ENCODE measurements at regions not wholly inside any gene's neighbourhood (a gene's known extent, or its start where the extent isn't known, plus 50 kb on each side); places are given as distances from the start of the nearest gene placed in this dataset.

DNA sequence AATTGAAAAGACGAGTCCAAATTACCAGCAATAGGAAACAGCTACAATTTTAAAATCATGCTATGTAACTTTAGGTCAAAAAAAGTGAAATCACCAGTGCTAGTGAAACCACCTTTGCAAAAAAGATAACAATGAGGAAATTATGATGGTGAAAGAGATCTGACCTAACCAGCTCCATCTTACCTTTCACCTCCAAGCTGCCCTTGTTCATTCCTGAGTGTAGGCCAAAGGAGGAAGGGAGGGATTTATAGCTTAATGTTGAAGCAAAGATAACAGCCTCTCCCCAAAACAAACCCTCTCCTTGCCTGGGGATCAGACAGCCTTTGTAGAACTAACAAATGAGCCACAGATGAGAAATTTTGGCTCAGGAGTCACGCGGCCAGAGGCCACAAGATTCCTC is 83.2 kb upstream of the EIF5 start:
- no peak overlapping the region for H3K14ac ChIP-seq (ENCODE audit: insufficient read length)
- CTCF ChIA-PET (ENCODE audit: partially characterized antibody) = interaction anchor here (0.7 to 2.4 kb wide), 21 partner anchors 9 to 1109 kb away, joined by 3 to 17 read pairs (median 4); no protein-coding TSS in a partner anchor
- TF ChIP-seq SIN3A (conservative IDR thresholded peaks at IDR 0.05 in 1 of 2, IDR thresholded peaks at IDR 0.05 in 1 of 2; ENCODE audit: low read depth in 1 of 2, low read length in 2 of 2) (no peak), KDM1A (IDR thresholded peaks at IDR 0.05; ENCODE audit: borderline replicate concordance, low read length) (no peak), POLR2AphosphoS5 (IDR thresholded peaks at IDR 0.05; ENCODE audit: low read depth, low read length) (no peak), HDAC2 (IDR thresholded peaks at IDR 0.05; ENCODE audit: borderline replicate concordance in 1 of 2, low read depth in 2 of 2, low read length in 2 of 2) (no peak), SAP30 (IDR thresholded peaks at IDR 0.05; ENCODE audit: insufficient read depth, insufficient replicate concordance, low read length) (no peak), EZH2 (IDR thresholded peaks at IDR 0.05; ENCODE audit: low read depth, low read length, severe bottlenecking) (no peak), EP300 (IDR thresholded peaks at IDR 0.05; ENCODE audit: borderline replicate concordance in 1 of 2, low read depth in 2 of 2, low read length in 2 of 2) (no peak), ZNF274 (IDR thresholded peaks at IDR 0.05; ENCODE audit: borderline replicate concordance, extremely low read depth, low read length) (no peak)
- TF ChIP-seq, protein P1, sequence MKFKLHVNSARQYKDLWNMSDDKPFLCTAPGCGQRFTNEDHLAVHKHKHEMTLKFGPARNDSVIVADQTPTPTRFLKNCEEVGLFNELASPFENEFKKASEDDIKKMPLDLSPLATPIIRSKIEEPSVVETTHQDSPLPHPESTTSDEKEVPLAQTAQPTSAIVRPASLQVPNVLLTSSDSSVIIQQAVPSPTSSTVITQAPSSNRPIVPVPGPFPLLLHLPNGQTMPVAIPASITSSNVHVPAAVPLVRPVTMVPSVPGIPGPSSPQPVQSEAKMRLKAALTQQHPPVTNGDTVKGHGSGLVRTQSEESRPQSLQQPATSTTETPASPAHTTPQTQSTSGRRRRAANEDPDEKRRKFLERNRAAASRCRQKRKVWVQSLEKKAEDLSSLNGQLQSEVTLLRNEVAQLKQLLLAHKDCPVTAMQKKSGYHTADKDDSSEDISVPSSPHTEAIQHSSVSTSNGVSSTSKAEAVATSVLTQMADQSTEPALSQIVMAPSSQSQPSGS (IDR thresholded peaks at IDR 0.05; ENCODE audit: low read length) = no peak

More for the DNA sequence above, 83.2 kb upstream of the EIF5 start:
- Histone ChIP-seq H3K36me3 (ENCODE audit: control insufficient read depth in 2 of 4, insufficient read depth in 4 of 4, low read length in 3 of 4) (no peaks in the 10 kb centered on the region), H3K23ac (ENCODE audit: insufficient read length) (no peak overlapping the region), H2BK120ac (replicated peaks; ENCODE audit: low read depth, low read length) (no peak overlapping the region), H2AK5ac (ENCODE audit: low read depth, low read length) (no peak overlapping the region), H3K18ac (ENCODE audit: extremely low read depth, low read length) (no peak overlapping the region), H2BK12ac (ENCODE audit: low read depth, low read length) (peak overlapping the region; percentile 33; the same call in 1 of the 2 replicates), H3K79me1 (ENCODE audit: low read depth, low read length) (no peaks in the 10 kb centered on the region), H3K9me3 (ENCODE audit: insufficient read depth in 2 of 2, low read depth in 1 of 2, low read length in 1 of 2) (no peaks in the 10 kb centered on the region), H4K20me1 (replicated peaks in 1 of 2; ENCODE audit: control insufficient read depth in 1 of 2, insufficient read depth in 2 of 2, low read length in 2 of 2) (no peaks in the 10 kb centered on the region), H2BK5ac (ENCODE audit: low read depth, low read length) (no peak overlapping the region), H4K91ac (replicated peaks; ENCODE audit: insufficient read length, low read length) (no peak overlapping the region), H3K27ac (ENCODE audit: low read depth, low read length) (no peak overlapping the region), H3K4ac (replicated peaks; ENCODE audit: insufficient read length, low read depth, low read length) (no peak overlapping the region), H2BK15ac (ENCODE audit: low read length) (no peak overlapping the region; the same call in 1 of the 2 replicates), H4K5ac (ENCODE audit: insufficient read length, low read depth, low read length) (no peak overlapping the region), H4K8ac (ENCODE audit: extremely low read depth, insufficient read depth, low read length) (no peak overlapping the region), H2BK20ac (ENCODE audit: low read length) (peak overlapping the region; percentile 61; the same call in 1 of the 2 replicates), H3K4me3 (ENCODE audit: extremely low read depth in 1 of 4, insufficient read depth in 2 of 4, low read depth in 3 of 4, low read length in 4 of 4) (no peak overlapping the region), H3K23me2 (ENCODE audit: low read depth, low read length) (no peaks in the 10 kb centered on the region), H3K9ac (replicated peaks in 1 of 4; ENCODE audit: extremely low read depth in 1 of 4, low read depth in 3 of 4, low read length in 3 of 4) (no peak overlapping the region), H3K4me1 (replicated peaks in 1 of 4; ENCODE audit: control insufficient read depth in 3 of 4, insufficient read depth in 4 of 4, low read length in 3 of 4) (no peaks in the 10 kb centered on the region), H3K27me3 (replicated peaks in 1 of 4; ENCODE audit: control insufficient read depth in 3 of 4, extremely low read depth in 1 of 4, insufficient read depth in 3 of 4, low read length in 3 of 4) (no peaks in the 10 kb centered on the region), H3K4me2 (ENCODE audit: insufficient read depth in 1 of 2, low read depth in 2 of 2, low read length in 2 of 2) (no peak overlapping the region), H3K79me2 (ENCODE audit: control insufficient read depth in 1 of 2, insufficient read depth in 2 of 2, low read length in 2 of 2) (no peaks in the 10 kb centered on the region), H3K56ac (replicated peaks; ENCODE audit: insufficient read length, low read depth, low read length) (no peak overlapping the region), H2AFZ (ENCODE audit: low read length) (no peak overlapping the region)
- no peak for FAIRE-seq
- no peak for DNase-seq (ENCODE audit: low read depth in 1 of 2, low spot score in 2 of 2)
- WGBS, 2 experiments (ENCODE audit: extremely low coverage in 1 of 2, insufficient coverage in 1 of 2, insufficient read length in 1 of 2, insufficient replicate concordance in 2 of 2, low coverage in 1 of 2, low lambda C conversion rate in 2 of 2, missing lambda C conversion rate in 1 of 2) = 84% methylated on average over 3 of the region's 3 CpGs; no CpG with 5 or more reads in 1 of the 2 experiments
- POLR2A ChIA-PET (ENCODE audit: partially characterized antibody) = interaction anchor here (2.0 kb wide), 1 partner anchor 23 kb away, joined by 7 read pairs; no protein-coding TSS in a partner anchor
